NOMO-1 treated with DMSO at 0.1 percent for 48 hours (cell line): ENCODE measurements at regions not wholly inside any gene's neighbourhood (a gene's known extent, or its start where the extent isn't known, plus 50 kb on each side); places are given as distances from the start of the nearest gene placed in this dataset.
"Not testable (repeated sequence)": the region's sequence is repeated elsewhere in the genome, so short reads cannot be mapped to it uniquely, and the experiment has no call there.

ENCODE experiments used
- DNase-seq: peaks from one replicate; lab custom pipeline; 2025; ENCODE audit not compliant: unreplicated experiment; lab: John Stamatoyannopoulos, UW

GRCh38 chr14:44620121-44621019, 113.3 kb upstream of the FSCB start:
- DNase-seq, result no peak

- no peak for DNase-seq
Measured at GRCh38 chr14:44616204-44616603, 109.1 kb upstream of the FSCB start.

GRCh38 chr14:44613061-44613712, 106.1 kb upstream of the FSCB start:
- DNase-seq, result no peak

GRCh38 chr14:44612002-44612401, 104.9 kb upstream of the FSCB start:
- no peak for DNase-seq

GRCh38 chr14:44609876-44610510, 102.9 kb upstream of the FSCB start:
- DNase-seq, result no peak

- DNase-seq, result no peak
Measured at GRCh38 chr14:44609201-44609600, 102.1 kb upstream of the FSCB start.

GRCh38 chr14:44607701-44608100, 100.6 kb upstream of the FSCB start:
- no peak for DNase-seq

- DNase-seq, result no peak
Measured at GRCh38 chr14:44606576-44606975, 99.5 kb upstream of the FSCB start.

- DNase-seq, result not testable (repeated sequence)
Measured at GRCh38 chr14:44601266-44601665, 94.2 kb upstream of the FSCB start.

GRCh38 chr14:44589180-44589579, 82.1 kb upstream of the FSCB start:
- DNase-seq, result no peak

- no peak for DNase-seq
Measured at GRCh38 chr14:44586910-44587309, 79.8 kb upstream of the FSCB start.

- no peak for DNase-seq
Measured at GRCh38 chr14:44576356-44576755, 69.3 kb upstream of the FSCB start.

GRCh38 chr14:44567997-44568396, 60.9 kb upstream of the FSCB start:
- DNase-seq, result no peak

GRCh38 chr14:44565968-44566367, 58.9 kb upstream of the FSCB start:
- no peak for DNase-seq

- no peak for DNase-seq
Measured at GRCh38 chr14:44564908-44565307, 57.8 kb upstream of the FSCB start.
